Activated CD8-positive, alpha-beta T cell treated with anti-CD3 and anti-CD28 coated beads for 36 hours (primary cell): ENCODE measurements at regions not wholly inside any gene's neighbourhood (a gene's known extent, or its start where the extent isn't known, plus 50 kb on each side); places are given as distances from the start of the nearest gene placed in this dataset.

ENCODE experiments used
- ATAC-seq: fragments of 200-7000 bp; cut with Tn5 transposase; one replicate; pipeline ENCODE4 v1.10.0; 2021; ENCODE audit warnings: mild to moderate bottlenecking, moderate library complexity
- CTCF ChIA-PET: fragments of 350-600 bp; sonication (Branson Sonifier 250); formaldehyde crosslinking; loops from one replicate; lab custom pipeline; 2021; ENCODE audit warnings: antibody characterized with exemption; lab: Charles Lee
- POLR2A ChIA-PET: fragments of 350-600 bp; sonication (Branson Sonifier 250); formaldehyde crosslinking; loops from one replicate; lab custom pipeline; 2021; ENCODE audit warnings: antibody characterized with exemption; lab: Charles Lee
- DNase-seq: peaks from one replicate; pipeline ENCODE4 v3.0.0-alpha.2; 2020
- H3K27ac Mint-ChIP-seq: one replicate; pipeline ENCODE4 v1.8.0; 2021; ENCODE audit warnings: mild to moderate bottlenecking, mixed read lengths
- H3K27me3 Mint-ChIP-seq: one replicate; pipeline ENCODE4 v1.8.0; 2021; ENCODE audit warnings: mixed read lengths
- H3K36me3 Mint-ChIP-seq: one replicate; pipeline ENCODE4 v1.8.0; 2021; ENCODE audit warnings: low read depth, mixed read lengths
- H3K4me1 Mint-ChIP-seq: one replicate; pipeline ENCODE4 v1.8.0; 2021; ENCODE audit warnings: low read depth, mixed read lengths
- H3K4me3 Mint-ChIP-seq: one replicate; pipeline ENCODE4 v1.8.0; 2021; ENCODE audit warnings: mild to moderate bottlenecking, moderate library complexity, mixed read lengths
- H3K9me3 Mint-ChIP-seq: one replicate; pipeline ENCODE4 v1.8.0; 2021; ENCODE audit warnings: mixed read lengths
- intact Hi-C: fragments of 100-400 bp; cut with micrococcal nuclease; formaldehyde crosslinking; loops from one replicate; pipeline ENCODE4 v1.10.0; 2022
- TF ChIP-seq, protein P1 (sequence below): fragments of 200-600 bp; IDR thresholded peaks from one replicate; pipeline ENCODE4 v1.8.0; 2022; ENCODE audit warnings: antibody characterized with exemption, mild to moderate bottlenecking

GRCh38 chr1:245041058-245041698 lies 113.6 kb upstream of the KIF26B start:
- H3K4me3 Mint-ChIP-seq = no peak overlapping the region
- TF ChIP-seq, protein P1, sequence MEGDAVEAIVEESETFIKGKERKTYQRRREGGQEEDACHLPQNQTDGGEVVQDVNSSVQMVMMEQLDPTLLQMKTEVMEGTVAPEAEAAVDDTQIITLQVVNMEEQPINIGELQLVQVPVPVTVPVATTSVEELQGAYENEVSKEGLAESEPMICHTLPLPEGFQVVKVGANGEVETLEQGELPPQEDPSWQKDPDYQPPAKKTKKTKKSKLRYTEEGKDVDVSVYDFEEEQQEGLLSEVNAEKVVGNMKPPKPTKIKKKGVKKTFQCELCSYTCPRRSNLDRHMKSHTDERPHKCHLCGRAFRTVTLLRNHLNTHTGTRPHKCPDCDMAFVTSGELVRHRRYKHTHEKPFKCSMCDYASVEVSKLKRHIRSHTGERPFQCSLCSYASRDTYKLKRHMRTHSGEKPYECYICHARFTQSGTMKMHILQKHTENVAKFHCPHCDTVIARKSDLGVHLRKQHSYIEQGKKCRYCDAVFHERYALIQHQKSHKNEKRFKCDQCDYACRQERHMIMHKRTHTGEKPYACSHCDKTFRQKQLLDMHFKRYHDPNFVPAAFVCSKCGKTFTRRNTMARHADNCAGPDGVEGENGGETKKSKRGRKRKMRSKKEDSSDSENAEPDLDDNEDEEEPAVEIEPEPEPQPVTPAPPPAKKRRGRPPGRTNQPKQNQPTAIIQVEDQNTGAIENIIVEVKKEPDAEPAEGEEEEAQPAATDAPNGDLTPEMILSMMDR = no peak
- no peaks in the 10 kb centered on the region for H3K4me1 Mint-ChIP-seq
- no peak overlapping the region for H3K27ac Mint-ChIP-seq
- H3K36me3 Mint-ChIP-seq = no peaks in the 10 kb centered on the region
- ATAC-seq (no peak), DNase-seq (no peak)
- ChIA-PET POLR2A (interaction anchor here (0.6 kb wide), 1 partner anchor 202 kb away, joined by 3 read pairs; no protein-coding TSS in a partner anchor), CTCF (interaction anchor here (1.2 to 5.4 kb wide), 7 partner anchors 11 to 437 kb away, joined by 3 to 78 read pairs (median 15); partner anchors contain the start of gene HNRNPU)
- intact Hi-C loops = loop anchor here (5.0 kb wide), 2 partner anchors 179 to 439 kb away; partner anchors contain the start of gene HNRNPU
- H3K9me3 Mint-ChIP-seq = no peaks in the 10 kb centered on the region
- H3K27me3 Mint-ChIP-seq = no peaks in the 10 kb centered on the region

- Mint-ChIP-seq H3K4me1 (no peaks in the 10 kb centered on the region), H3K9me3 (no peaks in the 10 kb centered on the region), H3K4me3 (no peak overlapping the region), H3K27me3 (no peaks in the 10 kb centered on the region), H3K27ac (no peak overlapping the region), H3K36me3 (no peaks in the 10 kb centered on the region)
- POLR2A ChIA-PET = no interaction called here
- CTCF ChIA-PET = no interaction called here
- intact Hi-C loops = no loop called here
- no peak for DNase-seq
- ATAC-seq = no peak
- TF ChIP-seq, protein P1 = no peak
These were observed 115.6 kb upstream of the KIF26B start for GRCh38 chr1:245039196-245039595.

GRCh38 chr1:245036102-245036501 lies 118.7 kb upstream of the KIF26B start:
- intact Hi-C loops = no loop called here
- no peak for ATAC-seq
- no peak for DNase-seq
- Mint-ChIP-seq H3K4me3 (no peak overlapping the region), H3K36me3 (no peaks in the 10 kb centered on the region), H3K4me1 (no peaks in the 10 kb centered on the region), H3K27ac (no peak overlapping the region), H3K9me3 (no peaks in the 10 kb centered on the region), H3K27me3 (no peaks in the 10 kb centered on the region)
- CTCF ChIA-PET = interaction anchor here (4.0 kb wide), 1 partner anchor 235 kb away, joined by 16 read pairs; no protein-coding TSS in a partner anchor
- TF ChIP-seq, protein P1 = no peak
- POLR2A ChIA-PET = no interaction called here

GRCh38 chr1:245031041-245031440 lies 123.7 kb upstream of the KIF26B start:
- Mint-ChIP-seq H3K4me3 (no peak overlapping the region), H3K4me1 (peaks cover 3% of the 10 kb centered on the region), H3K27ac (no peak overlapping the region), H3K27me3 (no peaks in the 10 kb centered on the region), H3K36me3 (no peaks in the 10 kb centered on the region), H3K9me3 (no peaks in the 10 kb centered on the region)
- CTCF ChIA-PET = interaction anchor here (1.0 to 3.0 kb wide), 2 partner anchors 10 to 11 kb away, joined by 3 to 21 read pairs; no protein-coding TSS in a partner anchor
- POLR2A ChIA-PET = no interaction called here
- ATAC-seq (no peak), DNase-seq (no peak)
- TF ChIP-seq, protein P1 = no peak
- intact Hi-C loops = no loop called here

DNA sequence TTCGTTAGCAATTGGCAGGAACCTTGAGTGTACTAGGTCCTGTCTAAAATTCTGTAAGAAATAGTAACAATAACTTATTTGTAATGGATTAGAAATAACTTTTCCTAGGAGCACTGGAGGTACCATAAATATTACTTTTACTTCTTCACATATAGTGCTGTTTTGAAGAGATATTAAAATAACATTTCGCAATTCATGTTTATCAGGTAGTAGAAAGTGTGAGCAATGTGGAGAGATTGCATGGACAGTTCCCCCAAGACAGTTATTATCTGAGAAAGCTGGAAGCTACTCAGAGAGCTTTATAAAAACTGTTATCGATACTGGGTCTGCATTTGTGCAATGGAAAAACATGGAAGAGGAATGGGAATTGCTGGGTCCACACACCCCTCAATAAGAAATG lies 128.5 kb upstream of the KIF26B start:
- intact Hi-C loops = no loop called here
- H3K9me3 Mint-ChIP-seq = no peaks in the 10 kb centered on the region

More for the DNA sequence above, 128.5 kb upstream of the KIF26B start:
- no peak overlapping the region for H3K4me3 Mint-ChIP-seq
- no peak for DNase-seq
- H3K27ac Mint-ChIP-seq = no peak overlapping the region
- ChIA-PET POLR2A (no interaction called here), CTCF (interaction anchor here (0.8 to 1.9 kb wide), 2 partner anchors 16 to 17 kb away, joined by 3 to 6 read pairs; no protein-coding TSS in a partner anchor)
- ATAC-seq = no peak
- H3K36me3 Mint-ChIP-seq = no peaks in the 10 kb centered on the region
- TF ChIP-seq, protein P1 = no peak
- no peaks in the 10 kb centered on the region for H3K27me3 Mint-ChIP-seq
- peaks cover 3% of the 10 kb centered on the region for H3K4me1 Mint-ChIP-seq
